K562 (cell line): ENCODE measurements at regions not wholly inside any gene's neighbourhood (a gene's known extent, or its start where the extent isn't known, plus 50 kb on each side); places are given as distances from the start of the nearest gene placed in this dataset.

ENCODE experiments used
- NR2C2 ChIP-seq, 2 experiments: fragments of 200-800 bp in 1 of 2; sonication (Bioruptor generic) in 1 of 2; sonication (generic) in 1 of 2; formaldehyde crosslinking in 1 of 2; IDR thresholded peaks; 2 replicates each; pipeline versions ENCODE4 v1.6.1 to v1.8.0; 2016 to 2022; ENCODE audit warnings: mild to moderate bottlenecking in 1 of 2, missing compliant biosample characterization in 1 of 2, missing genetic modification characterization in 1 of 2, missing genetic modification reagents in 1 of 2
- TF ChIP-seq, protein P1 (sequence below): fragments of 450-650 bp; IDR thresholded peaks from 2 replicates; pipeline ENCODE4 v1.6.1; 2016; ENCODE audit warnings: low read depth
- TF ChIP-seq, protein P2 (sequence below): fragments of 200-800 bp; sonication (Bioruptor generic); IDR thresholded peaks from 2 replicates; pipeline ENCODE4 v1.6.1; 2017; ENCODE audit warnings: missing genetic modification characterization, missing compliant biosample characterization
- TF ChIP-seq, protein P3 (sequence below): fragments of 450-650 bp; IDR thresholded peaks from 2 replicates; pipeline ENCODE4 v1.6.1; 2017; ENCODE audit warnings: antibody characterized with exemption, mild to moderate bottlenecking
- TF ChIP-seq, protein P4 (sequence below), 3 experiments: IDR thresholded peaks in 2 of 3; conservative IDR thresholded peaks in 1 of 3; 2 replicates each; pipeline ENCODE4 v1.5.1; 2011 to 2012; ENCODE audit warnings: low read length in 3 of 3, mild to moderate bottlenecking in 3 of 3, control low read depth in 2 of 3, improper control_type of control experiment in 1 of 3, inconsistent platforms in 1 of 3, low read depth in 1 of 3, mixed read lengths in 1 of 3, moderate library complexity in 1 of 3; ENCODE audit not compliant: insufficient read depth in 2 of 3
- TF ChIP-seq, protein P5 (sequence below): sonication (generic); formaldehyde crosslinking; IDR thresholded peaks from 2 replicates; pipeline ENCODE4 v1.9.0; 2022; ENCODE audit warnings: mild to moderate bottlenecking, missing genetic modification reagents

DNA sequence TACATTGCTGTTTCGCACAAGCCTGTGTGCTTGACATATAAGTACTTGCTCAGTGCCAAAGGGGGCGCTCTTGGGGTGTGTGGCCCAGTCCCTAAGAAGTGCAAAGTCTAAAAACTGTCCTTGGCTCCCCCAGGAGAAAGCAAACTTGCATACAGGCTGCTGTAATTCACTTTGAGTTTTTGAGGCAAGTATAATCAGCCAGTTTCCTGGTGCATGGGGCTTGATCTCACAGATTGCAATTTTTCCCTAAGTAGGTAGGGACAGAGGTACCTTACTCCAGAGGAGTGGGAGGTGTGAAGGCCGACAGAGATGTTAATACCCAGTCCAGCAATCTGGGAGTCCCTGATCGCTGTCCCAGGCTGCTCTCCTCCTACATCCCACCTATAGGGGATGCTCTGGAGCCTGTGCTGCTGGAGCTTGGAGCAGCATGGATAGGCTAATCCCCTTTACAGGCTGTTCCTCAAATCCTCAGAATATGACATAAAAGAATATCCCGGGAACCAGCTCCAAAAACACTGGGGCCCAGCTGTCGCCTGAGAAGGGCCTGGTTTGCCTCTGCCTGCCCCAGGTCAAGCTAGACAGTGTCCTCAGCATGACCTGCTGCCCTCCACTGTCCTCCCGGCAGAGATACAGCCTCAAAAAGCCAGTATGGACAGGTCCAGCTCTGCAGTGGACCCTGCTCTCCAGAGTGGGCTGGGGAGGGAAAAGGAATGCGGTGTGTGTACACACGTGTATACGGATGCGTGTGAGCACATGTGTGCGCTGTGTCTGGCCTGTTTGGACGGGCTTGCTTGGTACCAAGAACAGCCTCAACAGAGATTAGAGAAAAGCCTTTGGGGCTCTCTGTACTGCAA is 136.5 kb upstream of the HAAO start (continued):
- TF ChIP-seq, protein P1, sequence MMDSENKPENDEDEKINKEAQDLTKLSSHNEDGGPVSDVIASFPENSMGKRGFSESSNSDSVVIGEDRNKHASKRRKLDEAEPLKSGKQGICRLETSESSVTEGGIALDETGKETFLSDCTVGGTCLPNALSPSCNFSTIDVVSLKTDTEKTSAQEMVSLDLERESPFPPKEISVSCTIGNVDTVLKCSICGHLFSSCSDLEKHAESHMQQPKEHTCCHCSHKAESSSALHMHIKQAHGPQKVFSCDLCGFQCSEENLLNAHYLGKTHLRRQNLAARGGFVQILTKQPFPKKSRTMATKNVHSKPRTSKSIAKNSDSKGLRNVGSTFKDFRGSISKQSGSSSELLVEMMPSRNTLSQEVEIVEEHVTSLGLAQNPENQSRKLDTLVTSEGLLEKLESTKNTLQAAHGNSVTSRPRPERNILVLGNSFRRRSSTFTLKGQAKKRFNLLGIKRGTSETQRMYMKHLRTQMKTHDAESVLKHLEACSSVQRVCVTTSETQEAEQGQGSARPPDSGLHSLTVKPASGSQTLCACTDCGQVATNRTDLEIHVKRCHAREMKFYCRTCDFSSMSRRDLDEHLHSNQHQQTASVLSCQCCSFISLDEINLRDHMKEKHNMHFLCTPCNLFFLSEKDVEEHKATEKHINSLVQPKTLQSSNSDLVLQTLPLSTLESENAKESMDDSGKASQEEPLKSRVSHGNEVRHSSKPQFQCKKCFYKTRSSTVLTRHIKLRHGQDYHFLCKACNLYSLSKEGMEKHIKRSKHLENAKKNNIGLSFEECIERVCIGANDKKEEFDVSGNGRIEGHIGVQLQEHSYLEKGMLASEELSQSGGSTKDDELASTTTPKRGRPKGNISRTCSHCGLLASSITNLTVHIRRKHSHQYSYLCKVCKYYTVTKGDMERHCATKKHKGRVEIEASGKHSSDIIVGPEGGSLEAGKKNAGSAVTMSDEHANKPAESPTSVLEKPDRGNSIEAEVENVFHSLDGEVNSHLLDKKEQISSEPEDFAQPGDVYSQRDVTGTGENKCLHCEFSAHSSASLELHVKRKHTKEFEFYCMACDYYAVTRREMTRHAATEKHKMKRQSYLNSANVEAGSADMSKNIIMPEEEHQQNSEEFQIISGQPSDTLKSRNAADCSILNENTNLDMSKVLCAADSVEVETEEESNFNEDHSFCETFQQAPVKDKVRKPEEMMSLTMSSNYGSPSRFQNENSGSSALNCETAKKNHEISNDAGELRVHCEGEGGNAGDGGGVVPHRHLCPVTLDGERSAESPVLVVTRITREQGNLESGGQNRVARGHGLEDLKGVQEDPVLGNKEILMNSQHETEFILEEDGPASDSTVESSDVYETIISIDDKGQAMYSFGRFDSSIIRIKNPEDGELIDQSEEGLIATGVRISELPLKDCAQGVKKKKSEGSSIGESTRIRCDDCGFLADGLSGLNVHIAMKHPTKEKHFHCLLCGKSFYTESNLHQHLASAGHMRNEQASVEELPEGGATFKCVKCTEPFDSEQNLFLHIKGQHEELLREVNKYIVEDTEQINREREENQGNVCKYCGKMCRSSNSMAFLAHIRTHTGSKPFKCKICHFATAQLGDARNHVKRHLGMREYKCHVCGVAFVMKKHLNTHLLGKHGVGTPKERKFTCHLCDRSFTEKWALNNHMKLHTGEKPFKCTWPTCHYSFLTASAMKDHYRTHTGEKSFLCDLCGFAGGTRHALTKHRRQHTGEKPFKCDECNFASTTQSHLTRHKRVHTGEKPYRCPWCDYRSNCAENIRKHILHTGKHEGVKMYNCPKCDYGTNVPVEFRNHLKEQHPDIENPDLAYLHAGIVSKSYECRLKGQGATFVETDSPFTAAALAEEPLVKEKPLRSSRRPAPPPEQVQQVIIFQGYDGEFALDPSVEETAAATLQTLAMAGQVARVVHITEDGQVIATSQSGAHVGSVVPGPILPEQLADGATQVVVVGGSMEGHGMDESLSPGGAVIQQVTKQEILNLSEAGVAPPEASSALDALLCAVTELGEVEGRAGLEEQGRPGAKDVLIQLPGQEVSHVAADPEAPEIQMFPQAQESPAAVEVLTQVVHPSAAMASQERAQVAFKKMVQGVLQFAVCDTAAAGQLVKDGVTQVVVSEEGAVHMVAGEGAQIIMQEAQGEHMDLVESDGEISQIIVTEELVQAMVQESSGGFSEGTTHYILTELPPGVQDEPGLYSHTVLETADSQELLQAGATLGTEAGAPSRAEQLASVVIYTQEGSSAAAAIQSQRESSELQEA, result no peak
- TF ChIP-seq, protein P2, sequence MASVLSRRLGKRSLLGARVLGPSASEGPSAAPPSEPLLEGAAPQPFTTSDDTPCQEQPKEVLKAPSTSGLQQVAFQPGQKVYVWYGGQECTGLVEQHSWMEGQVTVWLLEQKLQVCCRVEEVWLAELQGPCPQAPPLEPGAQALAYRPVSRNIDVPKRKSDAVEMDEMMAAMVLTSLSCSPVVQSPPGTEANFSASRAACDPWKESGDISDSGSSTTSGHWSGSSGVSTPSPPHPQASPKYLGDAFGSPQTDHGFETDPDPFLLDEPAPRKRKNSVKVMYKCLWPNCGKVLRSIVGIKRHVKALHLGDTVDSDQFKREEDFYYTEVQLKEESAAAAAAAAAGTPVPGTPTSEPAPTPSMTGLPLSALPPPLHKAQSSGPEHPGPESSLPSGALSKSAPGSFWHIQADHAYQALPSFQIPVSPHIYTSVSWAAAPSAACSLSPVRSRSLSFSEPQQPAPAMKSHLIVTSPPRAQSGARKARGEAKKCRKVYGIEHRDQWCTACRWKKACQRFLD, result peak; percentile 70; the same call in 1 of the 2 replicates
- TF ChIP-seq NR2C2 (CRISPR knock-in tag; IDR thresholded peaks at IDR 0.05), result no peak
- peak; percentile 56; the same call in 1 of the 2 replicates for TF ChIP-seq NR2C2 (tag; IDR thresholded peaks at IDR 0.05)
- TF ChIP-seq, protein P3, sequence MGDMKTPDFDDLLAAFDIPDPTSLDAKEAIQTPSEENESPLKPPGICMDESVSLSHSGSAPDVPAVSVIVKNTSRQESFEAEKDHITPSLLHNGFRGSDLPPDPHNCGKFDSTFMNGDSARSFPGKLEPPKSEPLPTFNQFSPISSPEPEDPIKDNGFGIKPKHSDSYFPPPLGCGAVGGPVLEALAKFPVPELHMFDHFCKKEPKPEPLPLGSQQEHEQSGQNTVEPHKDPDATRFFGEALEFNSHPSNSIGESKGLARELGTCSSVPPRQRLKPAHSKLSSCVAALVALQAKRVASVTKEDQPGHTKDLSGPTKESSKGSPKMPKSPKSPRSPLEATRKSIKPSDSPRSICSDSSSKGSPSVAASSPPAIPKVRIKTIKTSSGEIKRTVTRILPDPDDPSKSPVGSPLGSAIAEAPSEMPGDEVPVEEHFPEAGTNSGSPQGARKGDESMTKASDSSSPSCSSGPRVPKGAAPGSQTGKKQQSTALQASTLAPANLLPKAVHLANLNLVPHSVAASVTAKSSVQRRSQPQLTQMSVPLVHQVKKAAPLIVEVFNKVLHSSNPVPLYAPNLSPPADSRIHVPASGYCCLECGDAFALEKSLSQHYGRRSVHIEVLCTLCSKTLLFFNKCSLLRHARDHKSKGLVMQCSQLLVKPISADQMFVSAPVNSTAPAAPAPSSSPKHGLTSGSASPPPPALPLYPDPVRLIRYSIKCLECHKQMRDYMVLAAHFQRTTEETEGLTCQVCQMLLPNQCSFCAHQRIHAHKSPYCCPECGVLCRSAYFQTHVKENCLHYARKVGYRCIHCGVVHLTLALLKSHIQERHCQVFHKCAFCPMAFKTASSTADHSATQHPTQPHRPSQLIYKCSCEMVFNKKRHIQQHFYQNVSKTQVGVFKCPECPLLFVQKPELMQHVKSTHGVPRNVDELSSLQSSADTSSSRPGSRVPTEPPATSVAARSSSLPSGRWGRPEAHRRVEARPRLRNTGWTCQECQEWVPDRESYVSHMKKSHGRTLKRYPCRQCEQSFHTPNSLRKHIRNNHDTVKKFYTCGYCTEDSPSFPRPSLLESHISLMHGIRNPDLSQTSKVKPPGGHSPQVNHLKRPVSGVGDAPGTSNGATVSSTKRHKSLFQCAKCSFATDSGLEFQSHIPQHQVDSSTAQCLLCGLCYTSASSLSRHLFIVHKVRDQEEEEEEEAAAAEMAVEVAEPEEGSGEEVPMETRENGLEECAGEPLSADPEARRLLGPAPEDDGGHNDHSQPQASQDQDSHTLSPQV, result peak; percentile 85
- TF ChIP-seq, protein P4, sequence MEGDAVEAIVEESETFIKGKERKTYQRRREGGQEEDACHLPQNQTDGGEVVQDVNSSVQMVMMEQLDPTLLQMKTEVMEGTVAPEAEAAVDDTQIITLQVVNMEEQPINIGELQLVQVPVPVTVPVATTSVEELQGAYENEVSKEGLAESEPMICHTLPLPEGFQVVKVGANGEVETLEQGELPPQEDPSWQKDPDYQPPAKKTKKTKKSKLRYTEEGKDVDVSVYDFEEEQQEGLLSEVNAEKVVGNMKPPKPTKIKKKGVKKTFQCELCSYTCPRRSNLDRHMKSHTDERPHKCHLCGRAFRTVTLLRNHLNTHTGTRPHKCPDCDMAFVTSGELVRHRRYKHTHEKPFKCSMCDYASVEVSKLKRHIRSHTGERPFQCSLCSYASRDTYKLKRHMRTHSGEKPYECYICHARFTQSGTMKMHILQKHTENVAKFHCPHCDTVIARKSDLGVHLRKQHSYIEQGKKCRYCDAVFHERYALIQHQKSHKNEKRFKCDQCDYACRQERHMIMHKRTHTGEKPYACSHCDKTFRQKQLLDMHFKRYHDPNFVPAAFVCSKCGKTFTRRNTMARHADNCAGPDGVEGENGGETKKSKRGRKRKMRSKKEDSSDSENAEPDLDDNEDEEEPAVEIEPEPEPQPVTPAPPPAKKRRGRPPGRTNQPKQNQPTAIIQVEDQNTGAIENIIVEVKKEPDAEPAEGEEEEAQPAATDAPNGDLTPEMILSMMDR (IDR thresholded peaks at IDR 0.05 in 2 of 3, conservative IDR thresholded peaks at IDR 0.05 in 1 of 3; ENCODE audit: insufficient read depth in 2 of 3, low read depth in 1 of 3, low read length in 3 of 3), result peak; percentile 75 to 81 (median 80)
- TF ChIP-seq, protein P5, sequence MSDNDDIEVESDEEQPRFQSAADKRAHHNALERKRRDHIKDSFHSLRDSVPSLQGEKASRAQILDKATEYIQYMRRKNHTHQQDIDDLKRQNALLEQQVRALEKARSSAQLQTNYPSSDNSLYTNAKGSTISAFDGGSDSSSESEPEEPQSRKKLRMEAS (CRISPR knock-in tag), result peak; percentile 52; the same call in 1 of the 2 replicates
